OCI-LY7 (cell line): ENCODE measurements at regions not wholly inside any gene's neighbourhood (a gene's known extent, or its start where the extent isn't known, plus 50 kb on each side); places are given as distances from the start of the nearest gene placed in this dataset.

Experiments
- BruUV-seq: library from RNA; stranded (reverse); fragments of 400-500 nt; replicated peaks from 2 replicates; lab custom pipeline; 2021; lab: Mats Ljungman, UMichigan
- CTCF ChIA-PET: fragments of 300-600 bp; sonication (Branson Sonifier 250); formaldehyde crosslinking; loops from one replicate; lab custom pipeline; 2022; ENCODE audit warnings: antibody characterized with exemption; ENCODE audit not compliant: unreplicated experiment; lab: Charles Lee
- POLR2A ChIA-PET: fragments of 300-600 bp; sonication (Branson Sonifier 250); formaldehyde crosslinking; loops from one replicate; lab custom pipeline; 2022; ENCODE audit warnings: antibody characterized with exemption; lab: Charles Lee
- DNase-seq: peaks from one replicate; pipeline ENCODE4 v3.0.0-alpha.2; 2015; ENCODE audit warnings: low spot score
- H2AFZ ChIP-seq: fragments of 200-600 bp; sonication (generic), shearing (Covaris generic); 2 replicates; pipeline ENCODE4 v1.6.1; 2014; ENCODE audit warnings: mild to moderate bottlenecking, antibody characterized with exemption, low read length, moderate library complexity
- H3K27ac ChIP-seq: fragments of 200-600 bp; sonication (generic); 2 replicates; pipeline ENCODE4 v1.5.1; 2014; ENCODE audit warnings: mixed run types, low read depth, mild to moderate bottlenecking, moderate library complexity, low read length, inconsistent platforms; ENCODE audit not compliant: poor library complexity, severe bottlenecking
- H3K36me3 ChIP-seq: fragments of 200-600 bp; sonication (generic); 2 replicates; pipeline ENCODE4 v1.6.1; 2014; ENCODE audit warnings: mild to moderate bottlenecking, antibody characterized with exemption, low read length, moderate library complexity, mixed read lengths; ENCODE audit not compliant: insufficient read depth
- H3K4me1 ChIP-seq: fragments of 200-600 bp; sonication (generic); 2 replicates; pipeline ENCODE4 v1.5.1; 2014; ENCODE audit warnings: mild to moderate bottlenecking, low read length; ENCODE audit not compliant: insufficient read depth, poor library complexity, severe bottlenecking
- H3K4me2 ChIP-seq: fragments of 200-600 bp; sonication (generic); 2 replicates; pipeline ENCODE4 v1.6.1; 2014; ENCODE audit warnings: mild to moderate bottlenecking, low read length
- H3K4me3 ChIP-seq: fragments of 200-600 bp; sonication (generic); 2 replicates; pipeline ENCODE4 v1.5.1; 2014; ENCODE audit warnings: mild to moderate bottlenecking, low read depth, low read length; ENCODE audit not compliant: poor library complexity, severe bottlenecking
- H3K79me2 ChIP-seq: fragments of 200-600 bp; sonication (generic); 2 replicates; pipeline ENCODE4 v1.6.1; 2016; ENCODE audit warnings: low read depth, mild to moderate bottlenecking, low read length, moderate library complexity, mixed read lengths; ENCODE audit not compliant: insufficient read depth
- H3K9me2 ChIP-seq: fragments of 200-600 bp; sonication (generic); 2 replicates; pipeline ENCODE4 v1.6.1; 2016; ENCODE audit warnings: mild to moderate bottlenecking, low read length, mixed read lengths; ENCODE audit not compliant: insufficient read depth
- H3K9me3 ChIP-seq: fragments of 200-600 bp; sonication (generic); 2 replicates; pipeline ENCODE4 v1.6.1; 2014; ENCODE audit warnings: mild to moderate bottlenecking, mixed run types, low read length, mixed read lengths
- H4K20me1 ChIP-seq: fragments of 200-600 bp; sonication (generic); 2 replicates; pipeline ENCODE4 v1.6.1; 2014; ENCODE audit warnings: mild to moderate bottlenecking, antibody characterized with exemption, low read length, moderate library complexity, mixed read lengths; ENCODE audit not compliant: insufficient read depth
- CTCF ChIP-seq: fragments of 200-600 bp; sonication (generic); conservative IDR thresholded peaks from 2 replicates; pipeline ENCODE4 v1.5.1; 2014; ENCODE audit warnings: mild to moderate bottlenecking, antibody characterized with exemption, low read length, moderate library complexity, mixed read lengths
- EZH2phosphoT487 ChIP-seq: fragments of 200-600 bp; sonication (generic); IDR thresholded peaks from 2 replicates; pipeline ENCODE4 v1.6.1; 2018; ENCODE audit warnings: low read depth, borderline replicate concordance, mild to moderate bottlenecking, mixed run types, antibody characterized with exemption, low read length, moderate library complexity, mixed read lengths
- intact Hi-C: fragments of 100-400 bp; cut with micrococcal nuclease; formaldehyde crosslinking; loops from one replicate; pipeline ENCODE4 v1.10.0; 2022; ENCODE audit not compliant: unreplicated experiment

GRCh38 chr12:46461459-46461858, 88.9 kb upstream of the SLC38A2 start:
- 0 out of 2 replicates have a peak, but pooled peaks cover 3% of the 10 kb centered on the region for H3K9me2 ChIP-seq
- peaks cover 9% of the 10 kb centered on the region for H3K4me1 ChIP-seq
- POLR2A ChIA-PET = no interaction called here
- H3K4me3 ChIP-seq = no peak overlapping the region
- no peak for DNase-seq
- H4K20me1 ChIP-seq = no peaks in the 10 kb centered on the region
- H3K4me2 ChIP-seq = no peak overlapping the region
- H3K79me2 ChIP-seq = no peaks in the 10 kb centered on the region
- no peaks in the 10 kb centered on the region for H3K36me3 ChIP-seq
- TF ChIP-seq EZH2phosphoT487 (no peak), CTCF (no peak)
- intact Hi-C loops = no loop called here
- CTCF ChIA-PET = no interaction called here
- no peak overlapping the region for H2AFZ ChIP-seq
- no peak overlapping the region for H3K27ac ChIP-seq
- no peaks in the 10 kb centered on the region for H3K9me3 ChIP-seq
- no TSS peak for BruUV-seq

GRCh38 chr12:46460682-46461210, 88.2 kb upstream of the SLC38A2 start:
- DNase-seq = no peak
- Histone ChIP-seq H3K4me3 (no peak overlapping the region), H3K36me3 (no peaks in the 10 kb centered on the region), H3K79me2 (no peaks in the 10 kb centered on the region), H2AFZ (no peak overlapping the region), H3K4me2 (no peak overlapping the region), H3K9me2 (0 out of 2 replicates have a peak, but pooled peaks cover 3% of the 10 kb centered on the region), H3K9me3 (no peaks in the 10 kb centered on the region), H3K4me1 (peaks cover 9% of the 10 kb centered on the region), H4K20me1 (no peaks in the 10 kb centered on the region), H3K27ac (no peak overlapping the region)
- POLR2A ChIA-PET = no interaction called here
- TF ChIP-seq EZH2phosphoT487 = no peak
- TF ChIP-seq CTCF = no peak
- intact Hi-C loops = no loop called here
- CTCF ChIA-PET = no interaction called here
- no TSS peak for BruUV-seq

GRCh38 chr12:46459861-46460545, 87.4 kb upstream of the SLC38A2 start:
- peak; percentile 25 for DNase-seq
- H3K4me2 ChIP-seq = no peak overlapping the region

More at GRCh38 chr12:46459861-46460545, 87.4 kb upstream of the SLC38A2 start:
- intact Hi-C loops = no loop called here
- Histone ChIP-seq H3K4me3 (no peak overlapping the region), H3K36me3 (no peaks in the 10 kb centered on the region), H2AFZ (no peak overlapping the region), H3K27ac (no peak overlapping the region), H3K79me2 (no peaks in the 10 kb centered on the region), H4K20me1 (no peaks in the 10 kb centered on the region), H3K9me3 (no peaks in the 10 kb centered on the region), H3K4me1 (peaks cover 9% of the 10 kb centered on the region), H3K9me2 (0 out of 2 replicates have a peak, but pooled peaks cover 3% of the 10 kb centered on the region)
- POLR2A ChIA-PET = interaction anchor here (0.7 to 1.0 kb wide), 2 partner anchors 49 to 190 kb away, joined by 3 to 4 read pairs; no protein-coding TSS in a partner anchor
- no peak for TF ChIP-seq EZH2phosphoT487
- no peak for TF ChIP-seq CTCF
- no TSS peak for BruUV-seq
- CTCF ChIA-PET = no interaction called here
